ENCODE measurements at regions not wholly inside any gene's neighbourhood (a gene's known extent, or its start where the extent isn't known, plus 50 kb on each side); places are given as distances from the start of the nearest gene placed in this dataset.

GRCh38 chr21:28489821-28490350 is 502.8 kb downstream of the LTN1 start:
- no peak for DNase-seq (ENCODE audit: extremely low read depth, low read depth)
- H3K4me3 ChIP-seq (replicated peaks; ENCODE audit: low read depth, low read length), result no peak overlapping the region
- TF ChIP-seq CTCF (IDR thresholded peaks at IDR 0.05; ENCODE audit: low read depth, low read length, missing control alignments), result no peak

GRCh38 chr21:28489162-28489561 is 503.5 kb downstream of the LTN1 start:
- no peak overlapping the region for H3K4me3 ChIP-seq (replicated peaks; ENCODE audit: low read depth, low read length)
- DNase-seq (ENCODE audit: extremely low read depth, low read depth), result no peak
- TF ChIP-seq CTCF (IDR thresholded peaks at IDR 0.05; ENCODE audit: low read depth, low read length, missing control alignments), result no peak

- no peak for TF ChIP-seq CTCF (IDR thresholded peaks at IDR 0.05; ENCODE audit: low read depth, low read length, missing control alignments)
- no peak for DNase-seq (ENCODE audit: extremely low read depth, low read depth)
- H3K4me3 ChIP-seq (replicated peaks; ENCODE audit: low read depth, low read length), result no peak overlapping the region
These were observed 505.1 kb downstream of the LTN1 start for GRCh38 chr21:28487455-28488070.

- no peak for TF ChIP-seq CTCF (IDR thresholded peaks at IDR 0.05; ENCODE audit: low read depth, low read length, missing control alignments)
- no peak overlapping the region for H3K4me3 ChIP-seq (replicated peaks; ENCODE audit: low read depth, low read length)
- DNase-seq (ENCODE audit: extremely low read depth, low read depth), result no peak
These were observed 507.2 kb downstream of the LTN1 start for GRCh38 chr21:28485301-28486022.

GRCh38 chr21:28483301-28484035 is 509.2 kb downstream of the LTN1 start:
- H3K4me3 ChIP-seq (replicated peaks; ENCODE audit: low read depth, low read length), result no peak overlapping the region
- DNase-seq (ENCODE audit: extremely low read depth, low read depth), result no peak
- TF ChIP-seq CTCF (IDR thresholded peaks at IDR 0.05; ENCODE audit: low read depth, low read length, missing control alignments), result no peak

GRCh38 chr21:28482657-28483056 is 510.0 kb downstream of the LTN1 start:
- no peak for TF ChIP-seq CTCF (IDR thresholded peaks at IDR 0.05; ENCODE audit: low read depth, low read length, missing control alignments)
- no peak for DNase-seq (ENCODE audit: extremely low read depth, low read depth)
- H3K4me3 ChIP-seq (replicated peaks; ENCODE audit: low read depth, low read length), result no peak overlapping the region

All from HFF-Myc (cell line).